Gastroesophageal sphincter (tissue), 4 donors: ENCODE measurements at regions not wholly inside any gene's neighbourhood (a gene's known extent, or its start where the extent isn't known, plus 50 kb on each side); places are given as distances from the start of the nearest gene placed in this dataset.

Source experiments
- ATAC-seq: fragments of 150-250 bp; one replicate; pipeline ENCODE4 v1.9.1; 2016; ENCODE audit warnings: mild to moderate bottlenecking, moderate library complexity
- H3K27ac ChIP-seq, 4 donors: fragments of 200-600 bp; sonication (generic) in 3 of 4; 1 replicate in 3 of 4; 2 replicates in 1 of 4; pipeline ENCODE4 v1.5.1; 2016 to 2019
- H3K27me3 ChIP-seq: fragments of 200-600 bp; sonication (generic); one replicate; pipeline ENCODE4 v1.5.1; 2019
- H3K36me3 ChIP-seq, 2 donors: fragments of 200-600 bp; sonication (generic); one replicate each; pipeline ENCODE4 v1.5.1; 2019; ENCODE audit warnings: control low read depth in 1 of 2
- H3K4me1 ChIP-seq, 3 donors: fragments of 200-600 bp; sonication (generic); 1 replicate in 2 of 3; 2 replicates in 1 of 3; pipeline ENCODE4 v1.5.1; 2016 to 2019; ENCODE audit warnings: control low read depth in 2 of 3
- H3K4me3 ChIP-seq, 2 donors: fragments of 200-600 bp; sonication (generic); one replicate each; pipeline ENCODE4 v1.5.1; 2019; ENCODE audit warnings: mild to moderate bottlenecking in 1 of 2, moderate library complexity in 1 of 2
- H3K9me3 ChIP-seq, 3 donors: fragments of 200-600 bp; sonication (generic); one replicate each; pipeline ENCODE4 v1.5.1; 2017 to 2019; ENCODE audit warnings: control low read depth in 2 of 3
- EP300 ChIP-seq: sonication (generic); formaldehyde crosslinking; IDR thresholded peaks from one replicate; pipeline ENCODE4 v1.6.1; 2017; ENCODE audit warnings: antibody characterized with exemption, mild to moderate bottlenecking
- POLR2A ChIP-seq, 2 donors: fragments of 450-650 bp; IDR thresholded peaks; one replicate each; pipeline ENCODE4 v1.6.1; 2017; ENCODE audit warnings: antibody characterized with exemption in 2 of 2, mild to moderate bottlenecking in 2 of 2, moderate library complexity in 1 of 2
- POLR2AphosphoS5 ChIP-seq: sonication (generic); formaldehyde crosslinking; IDR thresholded peaks from one replicate; pipeline ENCODE4 v1.6.1; 2017; ENCODE audit warnings: antibody characterized with exemption
- WGBS, 2 donors: methylation state at CpG; one replicate each; pipeline ENCODE4 v1.1.5; 2018; ENCODE audit warnings: low coverage in 1 of 2; 5-methylcytosine and 5-hydroxymethylcytosine counted together
- TF ChIP-seq, protein P1 (sequence below), 4 experiments: fragments of 200-600 bp in 2 of 4; fragments of 450-650 bp in 2 of 4; sonication (generic) in 1 of 4; IDR thresholded peaks; one replicate each; pipeline ENCODE4 v1.5.1; 2017 to 2019; ENCODE audit warnings: antibody characterized with exemption in 4 of 4, mild to moderate bottlenecking in 2 of 4, moderate library complexity in 2 of 4

DNA sequence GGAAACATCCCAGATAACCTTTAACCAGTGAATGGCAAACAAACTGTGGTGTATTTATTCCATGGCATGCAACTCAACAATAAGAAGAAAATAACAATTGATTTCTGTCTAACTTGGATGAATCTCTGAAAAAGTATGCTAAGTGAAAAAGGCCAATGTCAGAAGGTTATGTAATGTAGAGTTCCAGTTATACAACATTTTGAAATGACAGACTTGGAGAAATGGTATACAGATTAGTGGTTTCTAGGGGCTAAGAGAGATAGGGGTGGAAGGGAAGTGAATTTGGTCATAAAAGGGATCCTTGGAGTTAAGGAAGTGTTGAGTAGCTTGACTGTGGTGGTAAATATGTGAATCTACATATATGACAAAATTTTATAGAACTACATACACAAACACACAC lies 269.4 kb upstream of the SUCLG2 start:
- Histone ChIP-seq H3K4me3 (no peak overlapping the region), H3K27ac (no peak overlapping the region), H3K4me1 (no peaks in the 10 kb centered on the region), H3K9me3 (peaks cover 0 to 8% (median 0%) of the 10 kb centered on the region in 3 donors), H3K27me3 (no peaks in the 10 kb centered on the region), H3K36me3 (no peaks in the 10 kb centered on the region)
- TF ChIP-seq POLR2AphosphoS5 (no peak), POLR2A (IDR thresholded peaks at IDR 0.05) (no peak), EP300 (no peak)
- TF ChIP-seq, protein P1, sequence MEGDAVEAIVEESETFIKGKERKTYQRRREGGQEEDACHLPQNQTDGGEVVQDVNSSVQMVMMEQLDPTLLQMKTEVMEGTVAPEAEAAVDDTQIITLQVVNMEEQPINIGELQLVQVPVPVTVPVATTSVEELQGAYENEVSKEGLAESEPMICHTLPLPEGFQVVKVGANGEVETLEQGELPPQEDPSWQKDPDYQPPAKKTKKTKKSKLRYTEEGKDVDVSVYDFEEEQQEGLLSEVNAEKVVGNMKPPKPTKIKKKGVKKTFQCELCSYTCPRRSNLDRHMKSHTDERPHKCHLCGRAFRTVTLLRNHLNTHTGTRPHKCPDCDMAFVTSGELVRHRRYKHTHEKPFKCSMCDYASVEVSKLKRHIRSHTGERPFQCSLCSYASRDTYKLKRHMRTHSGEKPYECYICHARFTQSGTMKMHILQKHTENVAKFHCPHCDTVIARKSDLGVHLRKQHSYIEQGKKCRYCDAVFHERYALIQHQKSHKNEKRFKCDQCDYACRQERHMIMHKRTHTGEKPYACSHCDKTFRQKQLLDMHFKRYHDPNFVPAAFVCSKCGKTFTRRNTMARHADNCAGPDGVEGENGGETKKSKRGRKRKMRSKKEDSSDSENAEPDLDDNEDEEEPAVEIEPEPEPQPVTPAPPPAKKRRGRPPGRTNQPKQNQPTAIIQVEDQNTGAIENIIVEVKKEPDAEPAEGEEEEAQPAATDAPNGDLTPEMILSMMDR (IDR thresholded peaks at IDR 0.05) = no peak
- no peak for ATAC-seq

DNA sequence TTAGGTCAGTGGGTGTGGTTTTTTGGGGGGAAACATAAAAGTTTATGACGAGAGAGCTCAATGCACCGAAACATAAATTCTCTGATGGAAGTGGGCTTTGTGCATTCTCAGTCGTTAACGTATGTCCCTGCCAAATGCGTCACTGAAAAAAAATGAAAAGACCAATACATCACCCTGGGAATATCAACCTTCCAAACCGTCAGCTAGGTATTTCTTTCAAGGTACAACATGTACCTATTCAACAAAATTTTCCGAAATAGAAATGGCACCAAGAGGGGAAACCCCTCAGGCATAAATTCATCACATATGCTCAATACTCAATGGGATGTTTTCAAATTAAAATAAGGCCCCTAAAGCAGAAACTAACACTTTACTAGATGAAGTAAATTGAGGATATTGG lies 266.6 kb upstream of the SUCLG2 start:
- Histone ChIP-seq H3K36me3 (no peaks in the 10 kb centered on the region), H3K27ac (no peak overlapping the region), H3K4me1 (no peaks in the 10 kb centered on the region), H3K27me3 (no peaks in the 10 kb centered on the region), H3K9me3 (peaks cover 0 to 8% (median 0%) of the 10 kb centered on the region in 3 donors), H3K4me3 (no peak overlapping the region)
- WGBS, 2 donors = 74 to 83% methylated on average over 5 to 7 of the region's 7 CpGs
- ATAC-seq = no peak
- TF ChIP-seq, protein P1 (IDR thresholded peaks at IDR 0.05) = no peak
- no peak for TF ChIP-seq POLR2A (IDR thresholded peaks at IDR 0.05)
- no peak for TF ChIP-seq POLR2AphosphoS5
- TF ChIP-seq EP300 = no peak

DNA sequence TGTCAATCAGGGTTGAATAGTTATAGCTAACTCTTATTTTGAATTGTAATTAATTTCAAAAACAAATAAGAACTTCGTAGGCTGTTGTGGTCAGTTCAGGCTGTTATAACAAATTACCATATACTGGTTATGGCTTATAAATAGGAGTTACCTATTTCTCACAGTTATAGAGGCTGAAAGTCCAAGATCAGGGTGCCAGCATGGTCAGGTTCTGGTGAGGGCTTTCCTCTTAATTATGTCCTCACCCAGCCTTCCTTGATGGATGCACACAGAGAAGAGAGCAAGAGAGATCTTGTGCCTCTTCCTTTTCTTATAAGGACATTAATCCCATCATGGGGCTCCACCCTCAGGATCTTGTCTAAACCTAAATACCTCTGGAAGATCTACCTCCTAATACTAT lies 265.9 kb upstream of the SUCLG2 start:
- ATAC-seq = no peak
- 70 to 71% methylated on average over 1 of the region's 1 CpG for WGBS, 2 donors
- no peak overlapping the region for H3K27ac ChIP-seq
- TF ChIP-seq POLR2AphosphoS5 (no peak), POLR2A (IDR thresholded peaks at IDR 0.05) (no peak), EP300 (no peak)
- TF ChIP-seq, protein P1 (IDR thresholded peaks at IDR 0.05) = no peak
- no peaks in the 10 kb centered on the region for H3K36me3 ChIP-seq
- H3K27me3 ChIP-seq = no peaks in the 10 kb centered on the region
- H3K4me1 ChIP-seq = no peaks in the 10 kb centered on the region
- no peak overlapping the region for H3K4me3 ChIP-seq
- peaks cover 0 to 6% (median 0%) of the 10 kb centered on the region in 3 donors for H3K9me3 ChIP-seq

DNA sequence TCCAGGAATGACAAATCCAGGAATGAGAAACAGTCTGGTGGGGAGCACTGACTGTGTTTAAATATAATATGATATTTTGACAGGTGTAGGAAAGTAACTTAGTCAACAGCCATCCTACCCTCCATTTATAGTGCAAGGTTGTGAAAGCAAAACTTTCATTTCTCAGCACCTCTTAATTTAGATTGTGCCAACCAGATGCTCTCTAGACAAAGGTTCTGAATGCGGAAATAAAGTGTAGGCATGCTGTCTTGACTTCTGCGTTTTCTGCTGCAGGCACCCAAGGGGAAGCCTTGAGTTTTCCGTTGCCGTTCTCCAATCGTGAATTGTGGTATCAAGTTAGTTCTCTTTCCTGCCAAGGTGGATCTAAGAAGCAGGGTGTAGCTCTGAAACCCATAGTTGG lies 261.9 kb upstream of the SUCLG2 start:
- Histone ChIP-seq H3K4me1 (no peaks in the 10 kb centered on the region), H3K4me3 (no peak overlapping the region), H3K9me3 (no peaks in the 10 kb centered on the region), H3K27me3 (no peaks in the 10 kb centered on the region), H3K27ac (no peak overlapping the region), H3K36me3 (no peaks in the 10 kb centered on the region)
- TF ChIP-seq EP300 = no peak
- TF ChIP-seq POLR2A (IDR thresholded peaks at IDR 0.05) = no peak
- TF ChIP-seq, protein P1 (IDR thresholded peaks at IDR 0.05) = no peak
- no peak for TF ChIP-seq POLR2AphosphoS5
- ATAC-seq = no peak
- WGBS, 2 donors = 83 to 89% methylated on average over 2 to 5 of the region's 5 CpGs

DNA sequence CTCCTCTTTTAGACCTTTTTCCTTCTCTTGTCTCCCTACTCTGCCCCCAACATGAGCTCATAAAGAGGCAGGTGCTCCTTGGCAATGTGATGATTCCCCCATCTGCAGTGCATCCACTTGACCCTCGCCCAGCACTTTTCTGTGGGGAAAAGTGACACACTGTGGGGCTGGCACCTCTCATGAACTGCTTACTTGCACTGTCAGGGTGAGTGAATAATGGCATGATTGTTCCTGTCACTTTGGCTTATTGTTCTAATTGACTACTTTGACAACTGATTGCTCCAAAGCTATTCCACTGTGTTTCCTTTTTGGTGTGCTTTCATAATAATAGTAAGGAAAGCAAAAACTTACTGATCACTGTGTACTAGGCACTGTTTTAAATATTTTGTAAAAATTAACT lies 253.3 kb upstream of the SUCLG2 start:
- no peaks in the 10 kb centered on the region for H3K36me3 ChIP-seq
- no peaks in the 10 kb centered on the region for H3K27me3 ChIP-seq
- no peaks in the 10 kb centered on the region for H3K9me3 ChIP-seq
- H3K4me3 ChIP-seq = no peak overlapping the region
- TF ChIP-seq EP300 (no peak), POLR2AphosphoS5 (no peak), POLR2A (IDR thresholded peaks at IDR 0.05) (no peak)
- TF ChIP-seq, protein P1 (IDR thresholded peaks at IDR 0.05) = no peak
- no peaks in the 10 kb centered on the region for H3K4me1 ChIP-seq
- 100% methylated on average over 1 of the region's 1 CpG; no CpG with 5 or more reads in 1 of the 2 donors for WGBS, 2 donors
- no peak for ATAC-seq
- H3K27ac ChIP-seq = no peak overlapping the region
